ENCODE measurements at regions not wholly inside any gene's neighbourhood (a gene's known extent, or its start where the extent isn't known, plus 50 kb on each side); places are given as distances from the start of the nearest gene placed in this dataset.

- in situ Hi-C loops (cut with HindIII; ENCODE audit: low pct_unique_long_range_greater_than_20kb, low sequenced_read_pairs), result no loop called here
- TF ChIP-seq JUND (IDR thresholded peaks at IDR 0.05; ENCODE audit: low read depth), result no peak
- peak; percentile 57 to 69 for DNase-seq (ENCODE audit: low read depth in 1 of 2, low spot score in 1 of 2)
These were observed 277.6 kb upstream of the ADAMTS16 start for GRCh38 chr5:4862500-4862899.

GRCh38 chr5:4866131-4866659, 273.9 kb upstream of the ADAMTS16 start:
- in situ Hi-C loops (cut with HindIII; ENCODE audit: low pct_unique_long_range_greater_than_20kb, low sequenced_read_pairs), result no loop called here
- no peak for TF ChIP-seq JUND (IDR thresholded peaks at IDR 0.05; ENCODE audit: low read depth)
- DNase-seq (ENCODE audit: low read depth in 1 of 2, low spot score in 1 of 2), result no peak

- in situ Hi-C loops (cut with HindIII; ENCODE audit: low pct_unique_long_range_greater_than_20kb, low sequenced_read_pairs), result no loop called here
- DNase-seq (ENCODE audit: low read depth in 1 of 2, low spot score in 1 of 2), result no peak
- no peak for TF ChIP-seq JUND (IDR thresholded peaks at IDR 0.05; ENCODE audit: low read depth)
These were observed 273.3 kb upstream of the ADAMTS16 start for GRCh38 chr5:4866817-4867216.

GRCh38 chr5:4868140-4868735, 271.9 kb upstream of the ADAMTS16 start:
- in situ Hi-C loops (cut with HindIII; ENCODE audit: low pct_unique_long_range_greater_than_20kb, low sequenced_read_pairs), result no loop called here

GRCh38 chr5:4873652-4874051, 266.5 kb upstream of the ADAMTS16 start:
- in situ Hi-C loops (cut with HindIII; ENCODE audit: low pct_unique_long_range_greater_than_20kb, low sequenced_read_pairs), result no loop called here
- no peak for TF ChIP-seq JUND (IDR thresholded peaks at IDR 0.05; ENCODE audit: low read depth)
- no peak for DNase-seq (ENCODE audit: low read depth in 1 of 2, low spot score in 1 of 2)

More at GRCh38 chr5:4868140-4868735, 271.9 kb upstream of the ADAMTS16 start:
- DNase-seq (ENCODE audit: low read depth in 1 of 2, low spot score in 1 of 2), result peak; percentile 65 to 69
- no peak for TF ChIP-seq JUND (IDR thresholded peaks at IDR 0.05; ENCODE audit: low read depth)

- no peak for TF ChIP-seq JUND (IDR thresholded peaks at IDR 0.05; ENCODE audit: low read depth)
- DNase-seq (ENCODE audit: low read depth in 1 of 2, low spot score in 1 of 2), result no peak
- in situ Hi-C loops (cut with HindIII; ENCODE audit: low pct_unique_long_range_greater_than_20kb, low sequenced_read_pairs), result no loop called here
These were observed 266.0 kb upstream of the ADAMTS16 start for GRCh38 chr5:4874097-4874496.

GRCh38 chr5:4875942-4876341, 264.2 kb upstream of the ADAMTS16 start:
- TF ChIP-seq JUND (IDR thresholded peaks at IDR 0.05; ENCODE audit: low read depth), result no peak
- DNase-seq (ENCODE audit: low read depth in 1 of 2, low spot score in 1 of 2), result no peak
- in situ Hi-C loops (cut with HindIII; ENCODE audit: low pct_unique_long_range_greater_than_20kb, low sequenced_read_pairs), result no loop called here

GRCh38 chr5:4876804-4877203, 263.3 kb upstream of the ADAMTS16 start:
- DNase-seq (ENCODE audit: low read depth in 1 of 2, low spot score in 1 of 2), result no peak
- TF ChIP-seq JUND (IDR thresholded peaks at IDR 0.05; ENCODE audit: low read depth), result no peak
- in situ Hi-C loops (cut with HindIII; ENCODE audit: low pct_unique_long_range_greater_than_20kb, low sequenced_read_pairs), result no loop called here

GRCh38 chr5:4877579-4877978, 262.6 kb upstream of the ADAMTS16 start:
- DNase-seq (ENCODE audit: low read depth in 1 of 2, low spot score in 1 of 2), result no peak
- in situ Hi-C loops (cut with HindIII; ENCODE audit: low pct_unique_long_range_greater_than_20kb, low sequenced_read_pairs), result no loop called here
- TF ChIP-seq JUND (IDR thresholded peaks at IDR 0.05; ENCODE audit: low read depth), result no peak

- DNase-seq (ENCODE audit: low read depth in 1 of 2, low spot score in 1 of 2), result no peak
- in situ Hi-C loops (cut with HindIII; ENCODE audit: low pct_unique_long_range_greater_than_20kb, low sequenced_read_pairs), result no loop called here
- no peak for TF ChIP-seq JUND (IDR thresholded peaks at IDR 0.05; ENCODE audit: low read depth)
These were observed 261.1 kb upstream of the ADAMTS16 start for GRCh38 chr5:4879075-4879474.

GRCh38 chr5:4879693-4880303, 260.3 kb upstream of the ADAMTS16 start:
- in situ Hi-C loops (cut with HindIII; ENCODE audit: low pct_unique_long_range_greater_than_20kb, low sequenced_read_pairs), result no loop called here
- TF ChIP-seq JUND (IDR thresholded peaks at IDR 0.05; ENCODE audit: low read depth), result no peak
- DNase-seq (ENCODE audit: low read depth in 1 of 2, low spot score in 1 of 2), result peak; percentile 70 to 81

GRCh38 chr5:4880304-4880741, 259.8 kb upstream of the ADAMTS16 start:
- in situ Hi-C loops (cut with HindIII; ENCODE audit: low pct_unique_long_range_greater_than_20kb, low sequenced_read_pairs), result no loop called here
- no peak for TF ChIP-seq JUND (IDR thresholded peaks at IDR 0.05; ENCODE audit: low read depth)
- no peak for DNase-seq (ENCODE audit: low read depth in 1 of 2, low spot score in 1 of 2)

- DNase-seq (ENCODE audit: low read depth in 1 of 2, low spot score in 1 of 2), result no peak
- in situ Hi-C loops (cut with HindIII; ENCODE audit: low pct_unique_long_range_greater_than_20kb, low sequenced_read_pairs), result no loop called here
- no peak for TF ChIP-seq JUND (IDR thresholded peaks at IDR 0.05; ENCODE audit: low read depth)
These were observed 258.6 kb upstream of the ADAMTS16 start for GRCh38 chr5:4881366-4882002.
